HEK293T (cell line): ENCODE measurements at regions not wholly inside any gene's neighbourhood (a gene's known extent, or its start where the extent isn't known, plus 50 kb on each side); places are given as distances from the start of the nearest gene placed in this dataset.

ENCODE experiments used
- ARNT ChIP-seq: fragments of 450-650 bp; IDR thresholded peaks from 2 replicates; pipeline ENCODE4 v1.6.1; 2017; ENCODE audit warnings: mild to moderate bottlenecking
- BHLHE40 ChIP-seq: fragments of 450-650 bp; IDR thresholded peaks from 2 replicates; pipeline ENCODE4 v1.6.1; 2016; ENCODE audit warnings: mild to moderate bottlenecking, moderate library complexity, borderline replicate concordance
- ELF4 ChIP-seq: fragments of 450-650 bp; IDR thresholded peaks from 2 replicates; pipeline ENCODE4 v1.6.1; 2017; ENCODE audit warnings: antibody characterized with exemption
- FOXA1 ChIP-seq: fragments of 450-650 bp; IDR thresholded peaks from 2 replicates; pipeline ENCODE4 v1.6.1; 2016; ENCODE audit warnings: mild to moderate bottlenecking
- FOXM1 ChIP-seq: fragments of 450-650 bp; IDR thresholded peaks from 2 replicates; pipeline ENCODE4 v1.6.1; 2017; ENCODE audit warnings: mild to moderate bottlenecking, borderline replicate concordance
- LEF1 ChIP-seq: fragments of 450-650 bp; IDR thresholded peaks from 2 replicates; pipeline ENCODE4 v1.6.1; 2017; ENCODE audit warnings: mild to moderate bottlenecking, borderline replicate concordance
- NFRKB ChIP-seq: fragments of 450-650 bp; IDR thresholded peaks from 2 replicates; pipeline ENCODE4 v1.6.1; 2016; ENCODE audit warnings: mild to moderate bottlenecking, moderate library complexity
- SP1 ChIP-seq: fragments of 450-650 bp; IDR thresholded peaks from 2 replicates; pipeline ENCODE4 v1.6.1; 2017
- SUZ12 ChIP-seq: fragments of 450-650 bp; IDR thresholded peaks from 2 replicates; pipeline ENCODE4 v1.6.1; 2016; ENCODE audit warnings: mild to moderate bottlenecking
- ZNF384 ChIP-seq: fragments of 450-650 bp; IDR thresholded peaks from 2 replicates; pipeline ENCODE4 v1.6.1; 2016

- no peak for TF ChIP-seq SP1
- no peak for TF ChIP-seq ELF4
- no peak for TF ChIP-seq SUZ12
- no peak for TF ChIP-seq BHLHE40
- no peak for TF ChIP-seq FOXM1
- no peak for TF ChIP-seq ZNF384
- no peak for TF ChIP-seq FOXA1
- TF ChIP-seq LEF1 = no peak
- TF ChIP-seq ARNT = no peak
- no peak for TF ChIP-seq NFRKB
These were observed 222.0 kb downstream of the SLITRK5 start for GRCh38 chr13:87893186-87893585.
